ENCODE measurements at regions not wholly inside any gene's neighbourhood (a gene's known extent, or its start where the extent isn't known, plus 50 kb on each side); places are given as distances from the start of the nearest gene placed in this dataset.

DNA sequence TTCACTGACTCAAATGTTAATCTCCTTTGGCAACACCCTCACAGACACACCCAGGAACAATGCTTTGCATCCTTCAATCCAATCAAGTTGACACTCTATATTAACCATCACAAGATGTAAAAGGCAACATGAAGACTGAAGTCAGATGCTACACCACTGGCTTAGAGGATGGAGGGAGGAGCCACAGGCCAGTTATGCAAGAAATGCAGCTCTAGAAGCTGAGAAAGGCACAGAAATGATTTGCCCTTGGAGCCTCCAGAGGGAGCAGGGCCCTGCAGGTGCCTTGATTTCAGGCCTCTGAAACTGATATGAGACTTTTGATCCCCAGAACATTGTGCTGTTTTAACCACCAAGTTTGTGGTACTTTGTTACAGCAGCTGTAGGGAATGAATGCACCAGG is 276.3 kb downstream of the KCNS3 start:
- Histone ChIP-seq H3K4me3 (ENCODE audit: low read depth, low read length) (no peak overlapping the region), H3K27me3 (ENCODE audit: insufficient read depth, low read depth, severe bottlenecking) (no peaks in the 10 kb centered on the region), H3K36me3 (no peaks in the 10 kb centered on the region), H3K27ac (no peak overlapping the region), H3K9me3 (ENCODE audit: severe bottlenecking) (no peaks in the 10 kb centered on the region)
- TF ChIP-seq, protein P1, sequence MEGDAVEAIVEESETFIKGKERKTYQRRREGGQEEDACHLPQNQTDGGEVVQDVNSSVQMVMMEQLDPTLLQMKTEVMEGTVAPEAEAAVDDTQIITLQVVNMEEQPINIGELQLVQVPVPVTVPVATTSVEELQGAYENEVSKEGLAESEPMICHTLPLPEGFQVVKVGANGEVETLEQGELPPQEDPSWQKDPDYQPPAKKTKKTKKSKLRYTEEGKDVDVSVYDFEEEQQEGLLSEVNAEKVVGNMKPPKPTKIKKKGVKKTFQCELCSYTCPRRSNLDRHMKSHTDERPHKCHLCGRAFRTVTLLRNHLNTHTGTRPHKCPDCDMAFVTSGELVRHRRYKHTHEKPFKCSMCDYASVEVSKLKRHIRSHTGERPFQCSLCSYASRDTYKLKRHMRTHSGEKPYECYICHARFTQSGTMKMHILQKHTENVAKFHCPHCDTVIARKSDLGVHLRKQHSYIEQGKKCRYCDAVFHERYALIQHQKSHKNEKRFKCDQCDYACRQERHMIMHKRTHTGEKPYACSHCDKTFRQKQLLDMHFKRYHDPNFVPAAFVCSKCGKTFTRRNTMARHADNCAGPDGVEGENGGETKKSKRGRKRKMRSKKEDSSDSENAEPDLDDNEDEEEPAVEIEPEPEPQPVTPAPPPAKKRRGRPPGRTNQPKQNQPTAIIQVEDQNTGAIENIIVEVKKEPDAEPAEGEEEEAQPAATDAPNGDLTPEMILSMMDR (IDR thresholded peaks at IDR 0.05; ENCODE audit: low read depth, low read length), result no peak
- no peak for DNase-seq

- Histone ChIP-seq H3K9me3 (ENCODE audit: severe bottlenecking) (no peaks in the 10 kb centered on the region), H3K27ac (no peak overlapping the region), H3K36me3 (no peaks in the 10 kb centered on the region), H3K27me3 (ENCODE audit: insufficient read depth, low read depth, severe bottlenecking) (no peaks in the 10 kb centered on the region), H3K4me3 (ENCODE audit: low read depth, low read length) (no peak overlapping the region)
- TF ChIP-seq, protein P1 (IDR thresholded peaks at IDR 0.05; ENCODE audit: low read depth, low read length), result no peak
- DNase-seq, result no peak
These were observed 275.8 kb downstream of the KCNS3 start for GRCh38 chr2:18154259-18154658.

- Histone ChIP-seq H3K4me3 (ENCODE audit: low read depth, low read length) (no peak overlapping the region), H3K9me3 (ENCODE audit: severe bottlenecking) (no peaks in the 10 kb centered on the region), H3K27ac (no peak overlapping the region), H3K27me3 (ENCODE audit: insufficient read depth, low read depth, severe bottlenecking) (no peaks in the 10 kb centered on the region), H3K36me3 (no peaks in the 10 kb centered on the region)
- DNase-seq, result no peak
- TF ChIP-seq, protein P1 (IDR thresholded peaks at IDR 0.05; ENCODE audit: low read depth, low read length), result no peak
These were observed 275.3 kb downstream of the KCNS3 start for GRCh38 chr2:18153741-18154140.

DNA sequence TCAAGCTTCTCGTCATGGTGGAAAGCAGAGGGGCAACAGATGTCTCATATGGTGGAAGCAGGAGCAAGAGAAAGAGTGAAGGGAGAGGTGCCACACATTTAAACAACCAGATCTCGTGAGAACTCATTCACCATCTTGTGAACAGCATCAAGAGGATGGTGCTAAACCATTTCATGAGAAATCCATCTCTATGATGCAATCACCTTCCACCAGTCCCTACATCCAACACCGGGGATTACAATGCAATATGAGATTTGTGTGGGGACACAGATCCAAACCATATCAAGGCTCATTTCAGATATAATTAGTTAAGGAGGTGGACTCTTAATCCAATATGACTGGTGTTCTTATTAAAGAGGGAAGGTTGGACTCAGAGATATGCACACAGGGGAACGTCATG is 272.8 kb downstream of the KCNS3 start:
- DNase-seq, result no peak
- H3K4me3 ChIP-seq (ENCODE audit: low read depth, low read length), result no peak overlapping the region
- no peaks in the 10 kb centered on the region for H3K27me3 ChIP-seq (ENCODE audit: insufficient read depth, low read depth, severe bottlenecking)
- no peak overlapping the region for H3K27ac ChIP-seq
- H3K9me3 ChIP-seq (ENCODE audit: severe bottlenecking), result no peaks in the 10 kb centered on the region
- TF ChIP-seq, protein P1 (IDR thresholded peaks at IDR 0.05; ENCODE audit: low read depth, low read length), result no peak
- H3K36me3 ChIP-seq, result no peaks in the 10 kb centered on the region

- H3K9me3 ChIP-seq (ENCODE audit: severe bottlenecking), result peaks cover under 1% of the 10 kb centered on the region
- no peak for DNase-seq
- no peaks in the 10 kb centered on the region for H3K36me3 ChIP-seq
- TF ChIP-seq, protein P1 (IDR thresholded peaks at IDR 0.05; ENCODE audit: low read depth, low read length), result peak; percentile 68
- no peak overlapping the region for H3K4me3 ChIP-seq (ENCODE audit: low read depth, low read length)
- no peaks in the 10 kb centered on the region for H3K27me3 ChIP-seq (ENCODE audit: insufficient read depth, low read depth, severe bottlenecking)
- H3K27ac ChIP-seq, result no peak overlapping the region
These were observed 271.3 kb downstream of the KCNS3 start for GRCh38 chr2:18149660-18150246.

- no peak for DNase-seq
- no peak overlapping the region for H3K4me3 ChIP-seq (ENCODE audit: low read depth, low read length)
- TF ChIP-seq, protein P1 (IDR thresholded peaks at IDR 0.05; ENCODE audit: low read depth, low read length), result no peak
- no peaks in the 10 kb centered on the region for H3K36me3 ChIP-seq
- no peak overlapping the region for H3K27ac ChIP-seq
- peaks cover 9% of the 10 kb centered on the region for H3K9me3 ChIP-seq (ENCODE audit: severe bottlenecking)
- H3K27me3 ChIP-seq (ENCODE audit: insufficient read depth, low read depth, severe bottlenecking), result no peaks in the 10 kb centered on the region
These were observed 258.5 kb downstream of the KCNS3 start for GRCh38 chr2:18136881-18137475.

Data from WERI-Rb-1 (cell line).